Osteoblast (primary cell): ENCODE measurements at regions not wholly inside any gene's neighbourhood (a gene's known extent, or its start where the extent isn't known, plus 50 kb on each side); places are given as distances from the start of the nearest gene placed in this dataset.

ENCODE experiments used
- DNase-seq: peaks from one replicate; pipeline ENCODE4 v3.0.0; 2011; ENCODE audit warnings: low spot score, mixed read lengths; ENCODE audit not compliant: insufficient read length; ENCODE audit errors: missing footprints
- H2AFZ ChIP-seq: 2 replicates; pipeline ENCODE4 v1.6.0; 2011; ENCODE audit warnings: mild to moderate bottlenecking, low read length
- H3K27ac ChIP-seq: 2 replicates; pipeline ENCODE4 v1.5.1; 2011; ENCODE audit warnings: mild to moderate bottlenecking, low read depth, low read length, moderate library complexity
- H3K27me3 ChIP-seq: 2 replicates; pipeline ENCODE4 v1.6.0; 2012; ENCODE audit warnings: mild to moderate bottlenecking, control low read depth, inconsistent platforms, low read length, moderate library complexity; ENCODE audit not compliant: insufficient read depth
- H3K36me3 ChIP-seq: 2 replicates; pipeline ENCODE4 v1.5.1; 2011; ENCODE audit warnings: mild to moderate bottlenecking, low read length, control low read depth, moderate library complexity; ENCODE audit not compliant: insufficient read depth
- H3K4me1 ChIP-seq: 2 replicates; pipeline ENCODE4 v1.5.1; 2011; ENCODE audit warnings: mild to moderate bottlenecking, low read length, control low read depth, moderate library complexity; ENCODE audit not compliant: insufficient read depth
- H3K4me2 ChIP-seq: 2 replicates; pipeline ENCODE4 v1.6.0; 2011; ENCODE audit warnings: mild to moderate bottlenecking, low read length; ENCODE audit not compliant: insufficient read depth
- H3K4me3 ChIP-seq: fragments of 200-600 bp; sonication (generic); 3 replicates; pipeline ENCODE4 v1.5.1; 2012; ENCODE audit warnings: mild to moderate bottlenecking, low read length, inconsistent platforms; ENCODE audit not compliant: insufficient read depth
- H3K79me2 ChIP-seq: 2 replicates; pipeline ENCODE4 v1.6.0; 2012; ENCODE audit warnings: mild to moderate bottlenecking, low read length, control low read depth, inconsistent platforms; ENCODE audit not compliant: insufficient read depth
- H3K9me3 ChIP-seq: 2 replicates; pipeline ENCODE4 v1.5.1; 2011; ENCODE audit warnings: low read depth, low read length, control low read depth
- H4K20me1 ChIP-seq: 2 replicates; pipeline ENCODE4 v1.6.0; 2012; ENCODE audit warnings: mild to moderate bottlenecking, low read length, control low read depth; ENCODE audit not compliant: insufficient read depth
- CTCF ChIP-seq: IDR thresholded peaks from 2 replicates; pipeline ENCODE4 v1.5.1; 2011; ENCODE audit warnings: mild to moderate bottlenecking, low read depth, low read length, moderate library complexity; ENCODE audit errors: extremely low read depth

- Histone ChIP-seq H3K79me2 (no peaks in the 10 kb centered on the region), H3K4me1 (no peaks in the 10 kb centered on the region), H4K20me1 (no peaks in the 10 kb centered on the region), H3K4me3 (no peak overlapping the region), H3K4me2 (no peak overlapping the region), H3K27ac (no peak overlapping the region), H3K36me3 (no peaks in the 10 kb centered on the region), H3K27me3 (no peaks in the 10 kb centered on the region), H2AFZ (no peak overlapping the region), H3K9me3 (no peaks in the 10 kb centered on the region)
- no peak for DNase-seq
- no peak for TF ChIP-seq CTCF
These were observed 68.7 kb upstream of the C10orf120 start for GRCh38 chr10:122768389-122768745.

- Histone ChIP-seq H3K27me3 (no peaks in the 10 kb centered on the region), H3K36me3 (no peaks in the 10 kb centered on the region), H3K4me1 (no peaks in the 10 kb centered on the region), H2AFZ (no peak overlapping the region), H3K27ac (no peak overlapping the region), H3K4me2 (no peak overlapping the region), H3K9me3 (no peaks in the 10 kb centered on the region), H3K4me3 (no peak overlapping the region), H3K79me2 (no peaks in the 10 kb centered on the region), H4K20me1 (no peaks in the 10 kb centered on the region)
- no peak for DNase-seq
- TF ChIP-seq CTCF = no peak
These were observed 68.2 kb upstream of the C10orf120 start for GRCh38 chr10:122767621-122768388.

- DNase-seq = no peak
- no peaks in the 10 kb centered on the region for H3K36me3 ChIP-seq
- no peaks in the 10 kb centered on the region for H3K79me2 ChIP-seq
- no peaks in the 10 kb centered on the region for H4K20me1 ChIP-seq
- H3K27me3 ChIP-seq = no peaks in the 10 kb centered on the region
- no peaks in the 10 kb centered on the region for H3K4me1 ChIP-seq
- no peak overlapping the region for H3K4me2 ChIP-seq
- no peak for TF ChIP-seq CTCF
- no peak overlapping the region for H3K27ac ChIP-seq
- H3K9me3 ChIP-seq = no peaks in the 10 kb centered on the region
- H2AFZ ChIP-seq = no peak overlapping the region
- no peak overlapping the region for H3K4me3 ChIP-seq
These were observed 65.8 kb upstream of the C10orf120 start for GRCh38 chr10:122765412-122765811.

GRCh38 chr10:122756656-122757055 lies 57.0 kb upstream of the C10orf120 start:
- no peak for TF ChIP-seq CTCF
- H3K4me3 ChIP-seq = no peak overlapping the region
- no peaks in the 10 kb centered on the region for H4K20me1 ChIP-seq
- no peak overlapping the region for H3K4me2 ChIP-seq
- H3K4me1 ChIP-seq = no peaks in the 10 kb centered on the region
- H3K27me3 ChIP-seq = no peaks in the 10 kb centered on the region
- no peaks in the 10 kb centered on the region for H3K79me2 ChIP-seq
- no peak overlapping the region for H2AFZ ChIP-seq
- no peaks in the 10 kb centered on the region for H3K36me3 ChIP-seq
- H3K27ac ChIP-seq = no peak overlapping the region
- no peak for DNase-seq
- no peaks in the 10 kb centered on the region for H3K9me3 ChIP-seq
